GM06990 (cell line): ENCODE measurements at regions not wholly inside any gene's neighbourhood (a gene's known extent, or its start where the extent isn't known, plus 50 kb on each side); places are given as distances from the start of the nearest gene placed in this dataset.

Experiments
- DNase-seq: peaks from one replicate; pipeline ENCODE4 v3.0.0-alpha.2; 2011; ENCODE audit not compliant: insufficient read length; ENCODE audit errors: extremely low read depth
- H3K27me3 ChIP-seq: replicated peaks from 2 replicates; pipeline ENCODE4 v1.6.0; 2011; ENCODE audit warnings: low read length; ENCODE audit not compliant: control insufficient read depth, insufficient read depth
- H3K36me3 ChIP-seq: 2 replicates; pipeline ENCODE4 v1.5.1; 2011; ENCODE audit warnings: low read length; ENCODE audit not compliant: control insufficient read depth, insufficient read depth
- H3K4me3 ChIP-seq: replicated peaks from 2 replicates; pipeline ENCODE4 v1.5.1; 2011; ENCODE audit warnings: low read depth, mild to moderate bottlenecking, control low read depth, low read length
- TF ChIP-seq, protein P1 (sequence below): IDR thresholded peaks from 2 replicates; pipeline ENCODE4 v1.5.1; 2011; ENCODE audit warnings: low read length, control low read depth, mild to moderate bottlenecking, inconsistent platforms; ENCODE audit not compliant: insufficient read depth, poor library complexity, severe bottlenecking

DNA sequence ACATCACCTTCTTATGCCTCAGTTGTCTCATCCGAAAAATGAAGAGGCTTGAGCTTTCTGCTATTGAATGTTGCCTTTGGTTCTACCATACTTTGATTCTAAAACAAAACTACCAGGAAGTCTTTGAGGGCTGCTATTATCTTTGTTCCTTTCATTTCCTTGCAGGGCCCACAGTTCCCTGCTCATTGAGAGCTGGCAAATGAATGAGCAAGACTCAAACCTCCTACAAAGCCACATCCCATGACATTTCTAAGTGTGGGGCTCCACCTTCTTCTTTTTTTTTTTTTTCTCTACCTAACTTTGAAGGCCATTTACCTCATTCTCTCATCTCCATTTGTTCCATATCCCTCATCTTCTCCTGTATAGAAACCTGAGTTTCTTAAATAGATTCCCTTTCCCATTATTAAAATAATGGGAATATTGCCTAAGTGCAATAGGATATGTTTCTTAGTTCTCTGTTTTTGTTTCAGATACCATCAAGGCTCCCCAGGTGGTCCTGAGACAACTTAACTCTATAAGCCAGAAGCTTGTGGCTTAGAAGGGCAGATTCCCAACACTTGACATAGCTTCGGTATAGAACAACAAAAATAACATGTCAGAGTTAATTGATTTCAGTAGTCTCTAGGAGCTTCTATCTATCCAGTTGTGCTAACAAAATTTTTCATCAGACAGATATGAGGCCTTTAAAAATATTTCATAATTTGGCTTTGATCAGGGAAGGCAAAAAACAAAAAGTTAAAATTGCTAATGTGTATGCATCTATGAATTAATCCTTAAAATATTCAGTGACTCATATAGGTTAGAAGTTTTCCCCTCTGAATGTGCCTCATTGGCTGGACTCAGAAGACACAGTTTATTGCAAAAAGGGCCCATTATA lies 951.6 kb downstream of the TUSC7 start:
- no peak for DNase-seq
- H3K36me3 ChIP-seq = no peaks in the 10 kb centered on the region
- TF ChIP-seq, protein P1, sequence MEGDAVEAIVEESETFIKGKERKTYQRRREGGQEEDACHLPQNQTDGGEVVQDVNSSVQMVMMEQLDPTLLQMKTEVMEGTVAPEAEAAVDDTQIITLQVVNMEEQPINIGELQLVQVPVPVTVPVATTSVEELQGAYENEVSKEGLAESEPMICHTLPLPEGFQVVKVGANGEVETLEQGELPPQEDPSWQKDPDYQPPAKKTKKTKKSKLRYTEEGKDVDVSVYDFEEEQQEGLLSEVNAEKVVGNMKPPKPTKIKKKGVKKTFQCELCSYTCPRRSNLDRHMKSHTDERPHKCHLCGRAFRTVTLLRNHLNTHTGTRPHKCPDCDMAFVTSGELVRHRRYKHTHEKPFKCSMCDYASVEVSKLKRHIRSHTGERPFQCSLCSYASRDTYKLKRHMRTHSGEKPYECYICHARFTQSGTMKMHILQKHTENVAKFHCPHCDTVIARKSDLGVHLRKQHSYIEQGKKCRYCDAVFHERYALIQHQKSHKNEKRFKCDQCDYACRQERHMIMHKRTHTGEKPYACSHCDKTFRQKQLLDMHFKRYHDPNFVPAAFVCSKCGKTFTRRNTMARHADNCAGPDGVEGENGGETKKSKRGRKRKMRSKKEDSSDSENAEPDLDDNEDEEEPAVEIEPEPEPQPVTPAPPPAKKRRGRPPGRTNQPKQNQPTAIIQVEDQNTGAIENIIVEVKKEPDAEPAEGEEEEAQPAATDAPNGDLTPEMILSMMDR = no peak
- no peaks in the 10 kb centered on the region for H3K27me3 ChIP-seq
- no peak overlapping the region for H3K4me3 ChIP-seq

DNA sequence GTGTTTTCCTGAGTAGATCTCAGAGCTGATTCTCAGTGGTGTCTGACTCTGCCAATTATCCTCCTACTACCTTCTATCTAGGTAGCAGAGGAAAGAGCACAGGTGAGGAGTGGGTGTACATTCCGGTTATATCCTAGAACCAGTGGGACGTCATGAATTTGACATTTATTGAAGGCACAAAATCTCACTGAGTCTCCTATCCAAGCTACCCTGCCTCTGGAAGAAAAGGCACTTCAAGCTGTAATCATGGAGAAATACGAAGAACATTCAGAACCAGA lies 952.2 kb downstream of the TUSC7 start:
- Histone ChIP-seq H3K36me3 (no peaks in the 10 kb centered on the region), H3K4me3 (no peak overlapping the region), H3K27me3 (no peaks in the 10 kb centered on the region)
- no peak for DNase-seq
- TF ChIP-seq, protein P1 = no peak

DNA sequence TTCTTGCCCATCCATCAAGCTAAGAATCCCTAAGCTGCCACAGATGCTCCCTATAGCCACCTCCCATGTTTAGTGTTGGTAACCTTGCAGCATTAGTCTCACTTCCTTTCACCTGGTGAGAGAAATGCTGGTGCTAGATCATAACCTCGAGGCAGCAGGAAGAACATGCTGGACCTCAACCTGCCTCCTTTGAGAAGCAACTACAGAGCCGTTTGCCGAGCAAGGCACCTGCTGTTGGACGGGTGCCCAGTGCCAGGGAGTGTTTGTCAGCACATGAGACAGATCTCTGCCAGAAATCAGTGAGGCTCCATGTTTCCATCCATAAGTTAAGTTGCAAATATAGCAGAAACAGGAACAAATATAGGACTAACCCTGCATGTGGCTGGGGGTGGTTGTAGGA lies 955.7 kb downstream of the TUSC7 start:
- Histone ChIP-seq H3K27me3 (no peaks in the 10 kb centered on the region), H3K36me3 (no peaks in the 10 kb centered on the region), H3K4me3 (no peak overlapping the region)
- TF ChIP-seq, protein P1 = no peak
- DNase-seq = no peak

DNA sequence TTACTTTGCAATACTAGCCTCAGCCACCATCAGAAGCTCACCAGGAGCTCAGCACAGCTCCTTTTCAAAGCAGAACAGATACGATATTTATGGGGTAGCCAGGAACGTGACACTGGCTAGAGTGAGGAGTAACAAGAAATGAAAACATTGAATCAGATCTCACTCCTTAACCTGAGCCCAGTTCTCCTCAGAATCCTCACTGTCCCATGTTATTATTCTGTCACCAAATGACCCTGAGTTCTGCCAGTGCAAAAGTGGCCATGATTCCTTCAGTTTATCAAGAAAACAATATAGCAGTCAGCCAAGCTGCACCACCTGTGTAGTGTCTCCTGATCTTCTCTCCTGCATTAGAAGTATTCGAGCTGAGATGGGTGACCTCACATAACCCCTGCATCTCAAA lies 956.7 kb downstream of the TUSC7 start:
- TF ChIP-seq, protein P1 = no peak
- no peak overlapping the region for H3K4me3 ChIP-seq
- DNase-seq = no peak
- H3K27me3 ChIP-seq = no peaks in the 10 kb centered on the region
- no peaks in the 10 kb centered on the region for H3K36me3 ChIP-seq

DNA sequence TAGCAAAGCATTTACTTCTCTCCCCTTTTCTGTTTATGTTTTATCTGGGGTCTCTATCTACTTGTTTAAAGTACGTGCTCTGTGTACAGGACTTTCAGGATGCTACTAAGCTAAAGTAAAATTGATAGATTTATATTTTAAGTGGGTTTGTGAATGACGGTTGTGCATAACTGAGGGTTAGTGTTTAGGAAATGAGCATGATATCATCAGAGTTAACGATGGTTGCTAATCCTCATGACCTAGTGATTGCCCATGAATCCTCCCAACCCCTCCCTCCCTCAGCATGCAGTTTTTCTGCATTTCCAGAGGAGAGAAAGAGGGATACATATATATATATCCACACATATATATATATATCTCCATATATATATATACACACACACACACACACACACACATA lies 957.2 kb downstream of the TUSC7 start:
- DNase-seq = no peak
- TF ChIP-seq, protein P1 = no peak

More for the DNA sequence above, 957.2 kb downstream of the TUSC7 start:
- Histone ChIP-seq H3K36me3 (no peaks in the 10 kb centered on the region), H3K27me3 (no peaks in the 10 kb centered on the region), H3K4me3 (no peak overlapping the region)
